RCC 7860 (cell line): ENCODE measurements at regions not wholly inside any gene's neighbourhood (a gene's known extent, or its start where the extent isn't known, plus 50 kb on each side); places are given as distances from the start of the nearest gene placed in this dataset.
A peak's percentile ranks its signal among the peaks of the same experiment; 100 is the strongest.

Source experiments
- DNase-seq: peaks from one replicate; pipeline ENCODE4 v3.0.0-alpha.2; 2015; ENCODE audit warnings: low spot score
- FAIRE-seq: peaks from 2 replicates; lab custom pipeline; 2012; peaks lifted over from hg19 to GRCh38; lab: Jason Lieb, UNC

- DNase-seq (no peak), FAIRE-seq (no peak)
These were observed 326.1 kb downstream of the BCL11B start for GRCh38 chr14:98945611-98946570.

- DNase-seq = no peak
- FAIRE-seq = no peak
These were observed 325.1 kb downstream of the BCL11B start for GRCh38 chr14:98946940-98947339.

DNA sequence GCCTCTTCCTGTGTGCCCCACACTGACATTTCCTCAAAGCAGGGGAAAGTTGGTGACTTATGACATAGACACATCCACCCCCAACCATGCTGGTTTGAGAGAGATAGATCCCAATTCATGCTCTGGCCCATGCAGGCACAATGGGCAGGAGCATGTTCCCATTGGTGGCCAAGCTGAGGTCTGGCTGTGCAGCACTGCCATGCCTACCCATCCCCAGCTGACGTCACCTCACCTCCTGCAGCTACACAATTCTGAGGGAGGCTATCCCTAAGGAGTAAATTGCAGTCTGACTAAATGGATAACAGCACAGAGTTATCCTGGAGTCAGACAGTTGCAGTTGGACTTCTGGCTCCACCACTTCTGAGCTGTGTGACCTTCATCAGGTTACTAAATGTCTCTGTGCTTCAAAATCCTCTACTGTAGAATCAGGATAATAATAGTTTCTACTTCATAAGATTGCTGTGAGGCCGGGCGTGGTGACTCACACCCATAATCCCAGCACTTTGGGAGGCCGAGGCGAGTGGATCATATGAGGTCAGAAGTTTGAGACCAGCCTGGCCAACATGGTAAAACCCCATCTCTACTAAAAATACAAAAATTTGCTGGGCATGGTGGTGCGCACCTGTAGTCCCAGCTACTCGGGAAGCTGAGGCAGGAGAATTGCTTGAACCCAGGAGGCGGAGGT is 323.9 kb downstream of the BCL11B start:
- FAIRE-seq (no peak), DNase-seq (no peak)

DNA sequence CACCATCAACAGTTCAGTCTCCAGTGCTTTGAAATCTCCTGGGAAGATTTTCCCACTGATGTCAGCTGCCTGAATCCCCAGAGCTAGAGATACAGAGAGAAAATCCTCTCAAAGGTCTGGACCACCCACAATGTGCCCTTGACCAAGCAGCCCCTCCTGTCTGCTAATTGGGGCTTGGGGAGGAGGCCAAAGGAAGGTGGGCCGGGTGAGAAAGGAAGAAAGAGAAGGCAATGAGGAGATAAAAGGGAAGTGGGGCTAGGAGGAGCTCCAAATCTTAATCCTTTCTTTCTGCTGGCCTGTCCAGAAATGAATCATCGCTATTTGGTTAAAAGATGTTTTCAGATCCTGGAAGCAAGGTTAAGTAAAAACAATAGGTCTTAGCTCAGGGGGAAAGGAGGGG is 322.9 kb downstream of the BCL11B start:
- DNase-seq (no peak), FAIRE-seq (no peak)

DNA sequence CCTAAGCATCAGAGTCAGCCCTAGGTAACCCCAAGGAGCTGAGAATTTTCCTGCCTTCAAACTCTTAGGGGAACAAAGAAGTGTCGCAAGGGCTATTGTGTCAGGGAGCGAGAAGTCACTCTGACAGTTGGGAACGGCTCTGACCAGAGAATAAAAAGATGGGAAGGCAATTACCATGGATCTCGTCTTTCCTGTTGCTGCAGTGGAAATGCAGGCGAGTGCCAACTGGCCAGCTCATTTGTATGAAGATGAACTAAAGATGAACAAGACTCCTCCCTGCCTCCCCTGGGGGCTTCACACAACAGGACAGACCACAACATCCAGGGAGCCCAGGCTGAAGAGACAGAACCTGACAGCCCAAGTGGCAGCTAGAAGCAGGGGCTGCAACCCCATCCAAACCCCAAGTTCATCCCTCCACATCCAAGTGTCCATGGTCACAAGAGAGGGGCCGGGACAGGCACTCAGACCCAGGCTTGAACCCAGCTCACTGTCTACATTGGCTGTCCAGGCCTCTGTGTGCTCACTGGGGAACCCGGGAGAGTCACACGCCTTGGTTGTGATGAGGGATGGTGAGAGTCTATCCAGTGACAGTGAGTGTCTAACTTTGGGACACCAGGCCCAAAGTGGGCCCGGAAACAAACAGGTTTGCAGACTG is 322.4 kb downstream of the BCL11B start:
- no peak for DNase-seq
- no peak for FAIRE-seq

DNA sequence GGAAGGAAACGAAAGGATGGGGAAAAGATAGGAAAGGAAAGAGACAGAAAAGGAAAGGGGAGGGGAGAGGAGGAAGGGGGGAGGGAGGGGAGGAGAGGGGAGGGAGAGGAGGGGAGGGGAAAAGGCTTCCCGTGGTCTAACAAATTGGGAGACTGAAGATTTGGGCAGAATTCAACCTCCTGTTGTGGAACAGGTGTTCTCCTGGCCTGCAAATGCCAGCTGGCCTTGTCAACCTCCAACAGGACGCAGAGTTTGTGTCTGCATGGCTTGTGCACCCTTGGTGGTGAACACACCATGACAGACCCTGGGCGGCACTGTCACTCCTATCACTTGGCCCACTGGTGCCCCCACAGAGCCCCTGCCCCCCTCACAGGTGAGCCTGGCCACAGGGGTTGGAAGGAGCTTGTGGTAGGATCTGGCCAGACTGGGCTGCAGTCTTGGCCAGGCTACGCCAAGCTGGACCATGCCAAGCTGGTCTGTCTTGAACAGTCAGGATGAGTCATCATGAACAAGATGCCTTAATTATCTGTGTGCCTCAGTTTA is 321.6 kb downstream of the BCL11B start:
- no peak for DNase-seq
- FAIRE-seq = no peak

DNA sequence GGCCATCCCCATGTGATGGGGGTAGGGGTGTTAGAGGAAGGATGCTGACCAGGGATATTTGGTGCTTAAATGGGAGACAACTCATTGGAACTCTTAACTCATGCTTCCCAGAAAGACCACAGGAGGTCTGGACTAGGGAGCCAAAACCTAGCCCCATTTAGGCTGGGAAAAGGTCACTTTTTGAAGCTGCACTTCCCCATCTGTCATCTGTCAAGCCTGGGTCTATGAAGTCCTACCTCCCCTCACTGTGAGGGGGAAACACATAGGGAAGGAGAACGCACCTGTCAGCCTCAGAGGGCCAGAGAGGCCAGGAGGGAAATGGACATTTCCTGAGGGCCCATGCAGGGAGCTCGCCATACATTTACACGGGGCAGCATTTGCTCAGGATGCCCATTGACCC is 321.0 kb downstream of the BCL11B start:
- no peak for FAIRE-seq
- DNase-seq = no peak

- DNase-seq (no peak), FAIRE-seq (no peak)
These were observed 320.4 kb downstream of the BCL11B start for GRCh38 chr14:98951521-98952152.

DNA sequence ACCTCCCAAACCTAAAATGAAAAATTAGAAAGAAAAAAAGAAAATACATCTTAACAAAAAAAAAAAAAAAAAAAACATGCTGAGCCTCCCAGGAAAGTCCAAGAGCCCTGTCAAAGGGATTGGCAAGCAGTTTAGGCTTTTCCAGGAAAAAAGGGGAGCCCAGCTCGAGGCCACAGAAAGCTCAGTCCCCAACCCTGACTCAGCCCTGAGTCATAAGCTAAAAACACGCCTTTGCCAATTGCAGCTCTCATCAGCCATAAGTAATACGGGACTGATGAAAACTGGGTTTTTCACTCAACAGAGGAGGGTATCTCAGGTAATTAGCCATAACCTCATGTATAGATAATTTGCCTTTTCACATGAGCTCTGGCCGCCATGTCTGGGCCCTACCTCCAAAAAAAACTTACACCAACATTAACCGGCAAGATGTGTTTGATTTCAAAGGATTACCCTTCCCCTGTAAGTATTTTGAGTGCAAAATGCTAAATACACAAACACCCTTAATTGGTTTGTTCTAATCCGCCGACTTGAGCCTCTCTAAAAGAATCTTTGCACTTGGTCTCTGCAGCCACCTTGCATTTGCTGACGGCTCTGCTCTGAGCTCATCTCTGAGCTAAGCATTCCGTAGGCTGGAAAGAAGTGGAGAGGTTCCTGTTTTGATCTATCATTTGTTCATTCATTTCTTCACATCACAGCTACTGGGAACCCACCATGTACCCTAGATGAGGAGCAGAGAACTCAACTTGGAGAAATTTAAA is 319.2 kb downstream of the BCL11B start:
- DNase-seq (peak; percentile 10), FAIRE-seq (peak; percentile 67)

DNA sequence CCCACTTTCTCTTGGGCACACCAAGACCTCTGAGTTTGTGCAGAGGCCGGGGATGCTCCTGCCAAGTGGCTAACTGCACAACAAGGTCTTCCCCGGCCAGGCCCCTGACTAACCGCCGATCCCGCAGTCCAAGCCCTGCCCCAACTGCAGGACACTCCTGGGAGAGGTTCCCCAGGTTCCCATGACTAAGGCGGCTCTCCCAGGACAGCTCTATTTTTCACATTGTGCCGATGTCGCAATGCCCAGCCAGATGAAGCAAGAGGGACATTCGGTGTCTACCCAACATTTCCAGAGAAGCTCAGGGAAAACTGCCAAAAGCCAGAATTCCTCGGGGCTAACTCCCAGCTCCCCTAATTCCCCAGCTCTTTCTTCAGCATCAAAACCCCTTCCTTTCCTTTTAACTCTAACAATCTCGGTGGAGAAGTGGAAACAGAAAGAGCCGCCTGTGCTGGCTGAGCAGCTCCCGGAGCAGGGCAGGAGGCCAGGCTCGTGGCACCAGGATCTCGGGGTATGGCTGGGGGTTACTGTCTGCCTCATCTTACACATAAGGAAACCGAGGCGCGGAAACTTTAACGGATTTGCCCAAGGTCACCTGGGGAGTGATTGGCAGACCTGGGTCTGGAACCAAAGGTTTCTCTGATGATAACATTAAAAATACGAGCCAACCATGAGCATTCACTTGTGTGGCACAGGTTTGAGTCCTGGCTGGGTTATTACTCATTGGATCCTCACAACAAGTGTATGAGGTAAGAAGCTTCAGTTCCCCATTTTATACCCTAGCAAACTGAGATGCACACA is 318.2 kb downstream of the BCL11B start:
- FAIRE-seq (no peak), DNase-seq (peak; percentile 18)

DNA sequence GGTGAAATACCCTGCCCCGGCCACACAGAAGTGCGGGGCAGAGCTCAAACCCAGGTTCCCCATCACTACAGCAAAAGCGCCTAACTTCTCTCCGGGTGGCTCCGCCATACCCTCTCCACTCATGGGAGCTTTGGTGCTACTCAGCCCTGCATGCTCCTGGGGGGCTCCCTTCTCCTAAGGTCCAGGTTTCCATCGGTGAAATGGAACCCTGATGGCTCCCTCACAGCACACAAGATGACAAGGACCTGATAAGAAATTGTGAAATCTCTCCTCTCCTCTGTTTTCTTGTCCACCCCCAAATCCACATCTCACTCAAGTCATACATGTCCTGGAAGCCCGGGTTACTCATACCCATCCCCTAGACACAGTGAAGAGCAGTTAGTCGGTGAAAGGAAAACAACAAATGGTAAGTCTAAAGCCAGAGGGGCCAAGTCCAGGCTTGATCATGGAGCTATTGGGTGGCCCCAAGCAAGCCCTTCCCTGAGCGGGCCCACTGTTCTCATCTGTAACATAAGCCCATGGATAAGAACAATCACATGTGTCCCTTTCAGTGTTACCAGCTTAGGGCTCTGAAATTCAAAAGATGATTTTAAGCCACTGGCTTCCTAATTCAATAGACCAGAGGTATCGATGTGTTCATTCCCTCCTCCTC is 317.5 kb downstream of the BCL11B start:
- DNase-seq (no peak), FAIRE-seq (no peak)

- no peak for FAIRE-seq
- DNase-seq = no peak
These were observed 316.8 kb downstream of the BCL11B start for GRCh38 chr14:98955036-98955740.

- no peak for DNase-seq
- no peak for FAIRE-seq
These were observed 316.3 kb downstream of the BCL11B start for GRCh38 chr14:98955741-98956070.

GRCh38 chr14:98956181-98956580 is 315.8 kb downstream of the BCL11B start:
- DNase-seq = no peak
- no peak for FAIRE-seq

- DNase-seq (no peak), FAIRE-seq (no peak)
These were observed 315.3 kb downstream of the BCL11B start for GRCh38 chr14:98956661-98957060.

- DNase-seq (no peak), FAIRE-seq (no peak)
These were observed 314.6 kb downstream of the BCL11B start for GRCh38 chr14:98957211-98958047.

DNA sequence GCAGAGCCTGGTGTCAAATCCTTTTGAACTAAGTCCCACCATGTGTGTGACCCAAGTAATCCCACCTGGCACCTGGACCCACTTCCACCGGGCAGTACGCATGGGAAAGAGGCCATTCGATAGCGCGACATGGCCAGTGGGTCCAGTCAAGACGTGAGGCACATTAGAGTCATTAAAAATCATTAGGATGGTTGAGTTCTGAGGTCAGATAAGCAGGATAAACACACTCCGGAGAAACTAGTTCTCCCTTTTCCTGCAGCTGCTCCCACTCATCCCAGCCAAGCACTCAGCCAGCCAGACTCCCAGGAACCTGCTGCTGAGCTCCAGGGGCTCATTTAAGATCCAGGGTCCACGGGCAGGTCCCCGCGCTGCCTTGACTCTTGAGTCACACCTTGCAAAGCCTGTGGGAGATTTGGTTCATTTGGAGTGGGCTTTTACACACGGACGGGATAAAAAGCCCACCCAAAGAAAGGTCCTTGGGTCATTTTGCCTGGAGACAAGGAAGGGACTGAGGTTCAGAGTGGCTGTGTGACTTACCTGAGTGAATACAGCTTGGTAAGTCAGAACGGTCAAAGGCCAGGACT is 313.9 kb downstream of the BCL11B start:
- FAIRE-seq = no peak
- DNase-seq = no peak
